Erythroblast (primary cell): ENCODE measurements at regions not wholly inside any gene's neighbourhood (a gene's known extent, or its start where the extent isn't known, plus 50 kb on each side); places are given as distances from the start of the nearest gene placed in this dataset.

Source experiments
- GATA1 ChIP-seq: IDR thresholded peaks from 2 replicates; pipeline ENCODE4 v1.6.1; 2011; ENCODE audit warnings: low read depth, mild to moderate bottlenecking, control low read depth, low read length, moderate library complexity
- POLR2A ChIP-seq: IDR thresholded peaks from 2 replicates; pipeline ENCODE4 v1.6.1; 2011; ENCODE audit warnings: mild to moderate bottlenecking, low read length

- TF ChIP-seq POLR2A (no peak), GATA1 (no peak)
Observed at GRCh38 chr7:110170841-110171240, 920.1 kb upstream of the LRRN3 start.
